ENCODE measurements at regions not wholly inside any gene's neighbourhood (a gene's known extent, or its start where the extent isn't known, plus 50 kb on each side); places are given as distances from the start of the nearest gene placed in this dataset.

- Histone ChIP-seq H3K4me1 (ENCODE audit: control insufficient read depth in 1 of 2, insufficient read depth in 2 of 2, low read length in 2 of 2) (peaks cover 0 to 6% of the 10 kb centered on the region in 2 experiments), H3K27me3 (ENCODE audit: insufficient read depth, low read length) (no peaks in the 10 kb centered on the region), H3K79me2 (ENCODE audit: control insufficient read depth, insufficient read depth, low read length, poor library complexity) (no peaks in the 10 kb centered on the region), H3K14ac (ENCODE audit: low read length) (no peak overlapping the region), H3K4ac (ENCODE audit: low read depth, low read length) (no peak overlapping the region), H3K4me3 (ENCODE audit: low read depth, low read length) (no peak overlapping the region), H3K36me3 (ENCODE audit: control insufficient read depth in 1 of 2, insufficient read depth in 2 of 2, low read length in 2 of 2) (no peaks in the 10 kb centered on the region), H2BK5ac (ENCODE audit: low read depth, low read length, poor library complexity) (no peak overlapping the region), H2AK5ac (ENCODE audit: low read length) (no peak overlapping the region), H3K79me1 (ENCODE audit: low read length) (peaks cover 2% of the 10 kb centered on the region), H3K23ac (ENCODE audit: low read length) (no peak overlapping the region), H3K18ac (ENCODE audit: low read length) (no peak overlapping the region), H2BK120ac (ENCODE audit: insufficient read depth, low read length, poor library complexity) (no peak overlapping the region), H3K27ac (ENCODE audit: low read depth, low read length) (no peak overlapping the region), H4K12ac (ENCODE audit: low read depth, low read length) (no peak overlapping the region), H2AFZ (ENCODE audit: insufficient read depth, low read length, poor library complexity) (no peak overlapping the region), H3K9me3 (ENCODE audit: insufficient read depth, low read depth, low read length) (peaks cover 2% of the 10 kb centered on the region), H2BK12ac (ENCODE audit: low read length) (no peak overlapping the region), H4K8ac (ENCODE audit: low read depth, low read length) (no peak overlapping the region), H3K4me2 (ENCODE audit: low read length) (no peak overlapping the region), H3K9ac (ENCODE audit: low read length) (no peak overlapping the region), H4K91ac (ENCODE audit: low read depth, low read length) (no peak overlapping the region)
- DNase-seq, result no peak
- no CpG with 5 or more reads among the region's 2 CpGs for WGBS (ENCODE audit: extremely low coverage, insufficient coverage, insufficient read length)
Observed at GRCh38 chr2:217559084-217559483, 443.7 kb downstream of the TNS1 start.

- no peak overlapping the region for H3K23ac ChIP-seq (ENCODE audit: low read length)
- peak overlapping the region; percentile 77 for H2BK12ac ChIP-seq (ENCODE audit: low read length)
- H4K12ac ChIP-seq (ENCODE audit: low read depth, low read length), result no peak overlapping the region
- H3K4me1 ChIP-seq (ENCODE audit: control insufficient read depth in 1 of 2, insufficient read depth in 2 of 2, low read length in 2 of 2), result peaks cover 10 to 28% of the 10 kb centered on the region in 2 experiments
- no CpG with 5 or more reads among the region's 7 CpGs for WGBS (ENCODE audit: extremely low coverage, insufficient coverage, insufficient read length)
- H3K27ac ChIP-seq (ENCODE audit: low read depth, low read length), result no peak overlapping the region
- no peaks in the 10 kb centered on the region for H3K79me2 ChIP-seq (ENCODE audit: control insufficient read depth, insufficient read depth, low read length, poor library complexity)
- H3K9ac ChIP-seq (ENCODE audit: low read length), result no peak overlapping the region
- H3K4me3 ChIP-seq (ENCODE audit: low read depth, low read length), result no peak overlapping the region
- H2AFZ ChIP-seq (ENCODE audit: insufficient read depth, low read length, poor library complexity), result no peak overlapping the region
- no peak overlapping the region for H3K14ac ChIP-seq (ENCODE audit: low read length)
- no peak overlapping the region for H2BK5ac ChIP-seq (ENCODE audit: low read depth, low read length, poor library complexity)
- H2AK5ac ChIP-seq (ENCODE audit: low read length), result peak overlapping the region; percentile 69
- H3K27me3 ChIP-seq (ENCODE audit: insufficient read depth, low read length), result no peaks in the 10 kb centered on the region
- H2BK120ac ChIP-seq (ENCODE audit: insufficient read depth, low read length, poor library complexity), result no peak overlapping the region
- no peaks in the 10 kb centered on the region for H3K9me3 ChIP-seq (ENCODE audit: insufficient read depth, low read depth, low read length)
- peaks cover 20% of the 10 kb centered on the region for H3K79me1 ChIP-seq (ENCODE audit: low read length)
- DNase-seq, result no peak
- H4K8ac ChIP-seq (ENCODE audit: low read depth, low read length), result no peak overlapping the region
- no peaks in the 10 kb centered on the region for H3K36me3 ChIP-seq (ENCODE audit: control insufficient read depth in 1 of 2, insufficient read depth in 2 of 2, low read length in 2 of 2)
- H3K18ac ChIP-seq (ENCODE audit: low read length), result no peak overlapping the region
- no peak overlapping the region for H3K4me2 ChIP-seq (ENCODE audit: low read length)
- H4K91ac ChIP-seq (ENCODE audit: low read depth, low read length), result peak overlapping the region; percentile 28
- no peak overlapping the region for H3K4ac ChIP-seq (ENCODE audit: low read depth, low read length)
Observed at GRCh38 chr2:217555081-217555876, 447.5 kb downstream of the TNS1 start.

GRCh38 chr2:217553679-217554078 lies 449.1 kb downstream of the TNS1 start:
- Histone ChIP-seq H2BK5ac (ENCODE audit: low read depth, low read length, poor library complexity) (peak overlapping the region; percentile 88), H2BK120ac (ENCODE audit: insufficient read depth, low read length, poor library complexity) (peak overlapping the region; percentile 97), H3K23ac (ENCODE audit: low read length) (no peak overlapping the region), H3K79me2 (ENCODE audit: control insufficient read depth, insufficient read depth, low read length, poor library complexity) (no peaks in the 10 kb centered on the region), H4K12ac (ENCODE audit: low read depth, low read length) (peak overlapping the region; percentile 56), H3K4ac (ENCODE audit: low read depth, low read length) (no peak overlapping the region), H3K36me3 (ENCODE audit: control insufficient read depth in 1 of 2, insufficient read depth in 2 of 2, low read length in 2 of 2) (no peaks in the 10 kb centered on the region), H3K4me1 (ENCODE audit: control insufficient read depth in 1 of 2, insufficient read depth in 2 of 2, low read length in 2 of 2) (peaks cover 10 to 28% of the 10 kb centered on the region in 2 experiments), H3K14ac (ENCODE audit: low read length) (peak overlapping the region; percentile 87), H3K18ac (ENCODE audit: low read length) (no peak overlapping the region), H2BK12ac (ENCODE audit: low read length) (peak overlapping the region; percentile 95), H2AK5ac (ENCODE audit: low read length) (peak overlapping the region; percentile 49), H4K8ac (ENCODE audit: low read depth, low read length) (peak overlapping the region; percentile 40), H3K27me3 (ENCODE audit: insufficient read depth, low read length) (no peaks in the 10 kb centered on the region), H3K27ac (ENCODE audit: low read depth, low read length) (peak overlapping the region; percentile 89), H3K9me3 (ENCODE audit: insufficient read depth, low read depth, low read length) (no peaks in the 10 kb centered on the region), H4K91ac (ENCODE audit: low read depth, low read length) (peak overlapping the region; percentile 90), H2AFZ (ENCODE audit: insufficient read depth, low read length, poor library complexity) (peak overlapping the region; percentile 84), H3K79me1 (ENCODE audit: low read length) (peaks cover 20% of the 10 kb centered on the region), H3K4me3 (ENCODE audit: low read depth, low read length) (no peak overlapping the region), H3K9ac (ENCODE audit: low read length) (no peak overlapping the region), H3K4me2 (ENCODE audit: low read length) (no peak overlapping the region)
- no CpG with 5 or more reads among the region's 2 CpGs for WGBS (ENCODE audit: extremely low coverage, insufficient coverage, insufficient read length)
- no peak for DNase-seq

DNA sequence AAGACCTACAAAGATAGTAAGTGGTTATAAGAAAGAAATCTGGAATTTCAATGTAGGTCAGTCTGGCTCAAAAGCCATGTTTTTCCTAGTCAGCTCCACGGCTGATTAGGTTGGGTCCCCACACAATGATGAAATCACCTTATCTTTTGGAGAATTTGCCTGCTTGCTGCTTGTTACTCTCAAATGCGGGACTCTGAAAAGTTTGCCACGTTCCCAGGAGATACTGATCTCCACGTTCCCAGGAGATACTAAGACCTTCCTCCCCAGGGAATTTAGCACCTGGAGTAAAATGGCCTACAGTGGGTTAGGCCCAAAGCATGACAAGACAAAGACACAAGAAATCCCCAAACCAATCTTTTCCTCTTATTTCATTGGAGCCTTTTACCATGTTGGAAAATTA lies 449.6 kb downstream of the TNS1 start:
- Histone ChIP-seq H2AK5ac (ENCODE audit: low read length) (no peak overlapping the region), H3K27me3 (ENCODE audit: insufficient read depth, low read length) (no peaks in the 10 kb centered on the region), H4K12ac (ENCODE audit: low read depth, low read length) (no peak overlapping the region), H2BK12ac (ENCODE audit: low read length) (peak overlapping the region; percentile 95), H3K4ac (ENCODE audit: low read depth, low read length) (peak overlapping the region; percentile 35), H3K79me2 (ENCODE audit: control insufficient read depth, insufficient read depth, low read length, poor library complexity) (no peaks in the 10 kb centered on the region), H4K91ac (ENCODE audit: low read depth, low read length) (peak overlapping the region; percentile 96), H3K9ac (ENCODE audit: low read length) (no peak overlapping the region), H3K14ac (ENCODE audit: low read length) (peak overlapping the region; percentile 80), H3K27ac (ENCODE audit: low read depth, low read length) (peak overlapping the region; percentile 89), H3K18ac (ENCODE audit: low read length) (peak overlapping the region; percentile 80), H3K36me3 (ENCODE audit: control insufficient read depth in 1 of 2, insufficient read depth in 2 of 2, low read length in 2 of 2) (no peaks in the 10 kb centered on the region), H3K9me3 (ENCODE audit: insufficient read depth, low read depth, low read length) (no peaks in the 10 kb centered on the region), H2BK120ac (ENCODE audit: insufficient read depth, low read length, poor library complexity) (peak overlapping the region; percentile 97), H3K79me1 (ENCODE audit: low read length) (peaks cover 20% of the 10 kb centered on the region), H2AFZ (ENCODE audit: insufficient read depth, low read length, poor library complexity) (no peak overlapping the region), H3K4me1 (ENCODE audit: control insufficient read depth in 1 of 2, insufficient read depth in 2 of 2, low read length in 2 of 2) (peaks cover 10 to 28% of the 10 kb centered on the region in 2 experiments), H3K4me3 (ENCODE audit: low read depth, low read length) (no peak overlapping the region), H3K4me2 (ENCODE audit: low read length) (no peak overlapping the region), H3K23ac (ENCODE audit: low read length) (no peak overlapping the region), H4K8ac (ENCODE audit: low read depth, low read length) (peak overlapping the region; percentile 89), H2BK5ac (ENCODE audit: low read depth, low read length, poor library complexity) (peak overlapping the region; percentile 88)
- no CpG with 5 or more reads among the region's 4 CpGs for WGBS (ENCODE audit: extremely low coverage, insufficient coverage, insufficient read length)
- peak; percentile 88 to 98 for DNase-seq
